ENCODE measurements at regions not wholly inside any gene's neighbourhood (a gene's known extent, or its start where the extent isn't known, plus 50 kb on each side); places are given as distances from the start of the nearest gene placed in this dataset.

DNA sequence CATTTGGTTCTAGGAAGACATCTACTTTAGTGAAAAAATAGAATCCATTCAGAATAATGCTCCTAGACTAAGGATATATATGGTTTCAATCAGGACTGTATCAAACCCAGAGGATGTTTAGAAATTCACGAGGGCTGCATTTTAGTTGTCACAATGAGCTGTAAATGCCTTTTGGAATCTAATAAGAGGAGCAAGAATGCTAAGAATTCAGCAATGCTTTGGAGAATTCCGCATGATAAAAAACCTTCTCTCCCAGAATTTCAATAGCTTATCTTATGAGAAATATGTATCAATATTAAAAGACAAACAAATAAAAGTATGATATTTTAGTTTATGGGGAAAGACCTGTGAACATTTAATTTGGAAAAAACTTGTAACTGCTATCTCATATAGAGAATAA, 885.1 kb downstream of the ZPLD1 start:
- TF ChIP-seq, protein P1, sequence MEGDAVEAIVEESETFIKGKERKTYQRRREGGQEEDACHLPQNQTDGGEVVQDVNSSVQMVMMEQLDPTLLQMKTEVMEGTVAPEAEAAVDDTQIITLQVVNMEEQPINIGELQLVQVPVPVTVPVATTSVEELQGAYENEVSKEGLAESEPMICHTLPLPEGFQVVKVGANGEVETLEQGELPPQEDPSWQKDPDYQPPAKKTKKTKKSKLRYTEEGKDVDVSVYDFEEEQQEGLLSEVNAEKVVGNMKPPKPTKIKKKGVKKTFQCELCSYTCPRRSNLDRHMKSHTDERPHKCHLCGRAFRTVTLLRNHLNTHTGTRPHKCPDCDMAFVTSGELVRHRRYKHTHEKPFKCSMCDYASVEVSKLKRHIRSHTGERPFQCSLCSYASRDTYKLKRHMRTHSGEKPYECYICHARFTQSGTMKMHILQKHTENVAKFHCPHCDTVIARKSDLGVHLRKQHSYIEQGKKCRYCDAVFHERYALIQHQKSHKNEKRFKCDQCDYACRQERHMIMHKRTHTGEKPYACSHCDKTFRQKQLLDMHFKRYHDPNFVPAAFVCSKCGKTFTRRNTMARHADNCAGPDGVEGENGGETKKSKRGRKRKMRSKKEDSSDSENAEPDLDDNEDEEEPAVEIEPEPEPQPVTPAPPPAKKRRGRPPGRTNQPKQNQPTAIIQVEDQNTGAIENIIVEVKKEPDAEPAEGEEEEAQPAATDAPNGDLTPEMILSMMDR (conservative IDR thresholded peaks at IDR 0.05; ENCODE audit: low read depth), result no peak
- POLR2A ChIA-PET (ENCODE audit: low non-redundant PET), result no interaction called here
- DNase-seq (ENCODE audit: low spot score), result no peak
- CTCF ChIA-PET, result no interaction called here
- no peak overlapping the region for H3K27ac ChIP-seq

DNA sequence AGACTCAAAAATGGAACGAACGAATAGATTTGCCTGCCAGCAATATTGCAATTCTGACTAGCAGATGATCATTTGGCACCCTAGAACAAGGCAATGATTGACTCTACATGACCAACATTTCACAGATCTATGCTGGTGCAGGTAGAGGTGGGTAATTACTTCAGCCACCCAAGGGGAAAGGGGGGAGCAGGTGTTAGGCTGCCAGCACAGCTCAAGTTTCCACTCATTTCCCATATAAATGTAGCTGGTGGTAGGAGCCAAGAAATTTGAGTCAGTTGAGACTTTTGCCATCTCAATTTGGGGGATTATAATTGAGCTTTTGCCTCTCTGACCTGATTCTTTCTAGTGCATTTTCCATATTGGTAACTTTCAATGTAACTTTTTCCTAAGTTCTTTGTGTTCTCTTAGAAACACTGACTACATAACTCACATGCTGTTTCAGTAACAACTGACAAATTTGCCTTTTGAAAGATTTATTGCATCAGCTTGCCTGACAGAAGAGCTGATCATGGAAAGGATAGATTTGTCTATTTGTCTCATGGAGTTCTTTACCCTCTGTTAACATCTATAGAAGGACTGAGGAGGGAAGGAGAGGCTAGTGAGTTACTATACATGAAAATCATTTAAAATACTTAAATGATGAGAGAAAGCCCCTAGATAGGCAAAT, 902.5 kb downstream of the ZPLD1 start:
- CTCF ChIA-PET, result no interaction called here
- no peak for DNase-seq (ENCODE audit: low spot score)
- H3K27ac ChIP-seq, result no peak overlapping the region
- TF ChIP-seq, protein P1 (conservative IDR thresholded peaks at IDR 0.05; ENCODE audit: low read depth), result no peak
- POLR2A ChIA-PET (ENCODE audit: low non-redundant PET), result no interaction called here

DNA sequence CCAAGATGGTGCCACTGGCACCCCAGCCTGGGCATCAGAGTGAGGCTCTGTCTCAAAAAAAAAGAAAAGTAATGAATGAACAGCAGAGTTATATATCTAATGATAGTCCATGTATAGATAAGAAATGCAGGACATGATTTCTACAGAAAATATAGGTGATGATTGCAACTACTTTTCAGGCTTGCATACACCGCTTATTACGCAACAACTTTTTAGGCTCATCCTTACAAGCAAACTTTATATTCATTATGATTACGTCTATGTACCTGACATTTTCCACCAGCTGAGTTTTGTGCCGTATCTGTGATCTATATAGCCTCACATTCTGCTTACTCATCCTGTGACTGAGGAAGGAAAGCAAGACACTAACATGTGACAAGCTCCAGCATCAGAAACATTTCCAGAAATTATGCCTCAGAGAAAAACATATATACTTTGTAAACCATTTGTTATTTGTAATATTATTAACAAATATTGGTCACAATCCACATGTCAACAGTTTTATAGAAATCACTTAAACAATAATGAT, 906.3 kb downstream of the ZPLD1 start:
- POLR2A ChIA-PET (ENCODE audit: low non-redundant PET), result no interaction called here
- no peak overlapping the region for H3K27ac ChIP-seq
- TF ChIP-seq, protein P1 (conservative IDR thresholded peaks at IDR 0.05; ENCODE audit: low read depth), result no peak
- CTCF ChIA-PET, result no interaction called here
- DNase-seq (ENCODE audit: low spot score), result no peak

DNA sequence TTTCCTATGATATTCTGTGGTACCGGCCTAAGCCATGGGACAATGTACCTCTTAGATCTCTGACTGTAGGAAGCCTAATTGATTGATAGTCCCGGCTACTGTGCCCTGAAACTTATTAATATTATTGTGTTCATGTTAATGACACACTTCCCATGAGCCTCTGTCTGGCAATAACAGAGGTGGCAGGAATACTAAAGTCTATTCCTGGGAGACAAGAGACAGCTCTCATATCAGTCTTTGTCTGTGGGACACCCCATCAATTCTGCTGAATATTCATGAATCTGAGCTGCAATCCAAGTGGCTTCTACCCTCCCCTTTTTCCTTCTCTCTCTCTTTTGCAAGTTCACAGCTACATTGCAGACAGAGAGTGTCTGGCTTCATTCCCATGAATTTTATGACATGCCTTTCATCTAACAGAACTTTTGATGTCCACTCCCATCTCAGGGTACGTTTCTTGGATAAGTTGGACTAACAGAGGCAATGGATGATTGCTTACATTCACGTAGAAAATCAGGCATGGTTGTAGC, 907.5 kb downstream of the ZPLD1 start:
- TF ChIP-seq, protein P1 (conservative IDR thresholded peaks at IDR 0.05; ENCODE audit: low read depth), result no peak
- ChIA-PET POLR2A (ENCODE audit: low non-redundant PET) (no interaction called here), CTCF (no interaction called here)
- DNase-seq (ENCODE audit: low spot score), result no peak
- H3K27ac ChIP-seq, result no peak overlapping the region

DNA sequence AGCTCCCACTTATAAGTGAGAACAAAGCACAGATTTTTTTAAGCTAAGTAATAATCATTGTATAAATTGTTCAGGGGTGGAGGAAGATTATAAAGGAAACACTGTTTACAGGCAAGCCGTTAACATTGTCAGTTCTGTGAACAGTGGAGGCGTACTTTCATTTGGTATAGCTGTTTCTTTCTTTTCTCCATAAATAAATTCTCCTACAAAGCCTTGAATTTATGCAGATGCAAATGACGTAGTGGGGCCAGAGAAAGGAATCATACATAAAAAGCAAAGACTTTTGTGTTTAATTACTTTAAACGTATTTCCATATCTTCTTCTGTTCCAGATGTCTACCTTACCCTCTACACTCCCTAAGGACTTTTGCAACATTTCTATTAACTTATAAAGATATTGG, 914.9 kb downstream of the ZPLD1 start:
- H3K27ac ChIP-seq, result no peak overlapping the region
- POLR2A ChIA-PET (ENCODE audit: low non-redundant PET), result no interaction called here
- TF ChIP-seq, protein P1 (conservative IDR thresholded peaks at IDR 0.05; ENCODE audit: low read depth), result no peak
- no peak for DNase-seq (ENCODE audit: low spot score)
- CTCF ChIA-PET, result interaction anchor here (0.6 kb wide), 2 partner anchors 519 to 675 kb away, joined by 3 read pairs; no protein-coding TSS in a partner anchor

DNA sequence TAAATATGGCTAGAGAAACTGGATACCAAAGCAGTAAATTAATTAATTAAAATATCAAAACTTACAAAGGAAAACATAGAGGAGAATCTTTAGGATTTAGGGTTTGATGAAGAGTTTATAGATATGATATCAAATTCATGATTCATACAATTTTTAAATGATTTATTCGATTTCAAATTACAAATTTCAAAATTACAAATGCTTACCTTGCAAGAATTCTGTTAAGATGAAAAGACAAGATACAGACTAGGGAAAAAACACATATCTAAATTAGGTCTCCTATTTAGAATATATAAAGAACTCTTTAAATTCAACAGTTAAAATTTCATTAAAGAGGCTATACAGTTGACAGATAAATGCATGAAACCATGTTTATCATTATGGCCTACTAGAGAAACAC, 930.7 kb downstream of the ZPLD1 start:
- CTCF ChIA-PET, result no interaction called here
- TF ChIP-seq, protein P1 (conservative IDR thresholded peaks at IDR 0.05; ENCODE audit: low read depth), result no peak
- no peak for DNase-seq (ENCODE audit: low spot score)
- no peak overlapping the region for H3K27ac ChIP-seq
- POLR2A ChIA-PET (ENCODE audit: low non-redundant PET), result no interaction called here
